CD14-positive monocyte (primary cell): ENCODE measurements at regions not wholly inside any gene's neighbourhood (a gene's known extent, or its start where the extent isn't known, plus 50 kb on each side); places are given as distances from the start of the nearest gene placed in this dataset.
A peak's percentile ranks its signal among the peaks of the same experiment; 100 is the strongest.

ENCODE experiments used
- DNase-seq, 3 donors: peaks; one replicate each; pipeline ENCODE4 v3.0.0-alpha.2; 2011 to 2022
- H2AFZ ChIP-seq: 2 replicates; pipeline ENCODE4 v1.6.0; 2012; ENCODE audit warnings: mild to moderate bottlenecking, low read depth, low read length, inconsistent platforms; ENCODE audit not compliant: insufficient read depth, poor library complexity, severe bottlenecking
- H3K27ac ChIP-seq, 2 donors: 1 replicate in 1 of 2; 2 replicates in 1 of 2; pipeline ENCODE4 v1.5.1; 2012 to 2013; ENCODE audit warnings: low read length in 2 of 2, control low read depth in 1 of 2, inconsistent platforms in 1 of 2, low read depth in 1 of 2, mild to moderate bottlenecking in 1 of 2
- H3K27me3 ChIP-seq, 2 donors: one replicate each; pipeline versions ENCODE4 v1.6.0 to v1.6.1; 2011 to 2013; ENCODE audit warnings: low read length in 2 of 2; ENCODE audit not compliant: control insufficient read depth in 2 of 2, insufficient read depth in 2 of 2
- H3K36me3 ChIP-seq, 2 donors: replicated peaks in 1 of 2; 1 replicate in 1 of 2; 2 replicates in 1 of 2; pipeline versions ENCODE4 v1.5.1 to v1.6.1; 2012 to 2013; ENCODE audit warnings: low read length in 2 of 2, control low read depth in 1 of 2, inconsistent platforms in 1 of 2, mild to moderate bottlenecking in 1 of 2; ENCODE audit not compliant: insufficient read depth in 2 of 2, control insufficient read depth in 1 of 2
- H3K4me1 ChIP-seq, 2 donors: 1 replicate in 1 of 2; 2 replicates in 1 of 2; pipeline versions ENCODE4 v1.5.1 to v1.6.1; 2012 to 2013; ENCODE audit warnings: low read length in 2 of 2, control low read depth in 1 of 2, inconsistent platforms in 1 of 2, mild to moderate bottlenecking in 1 of 2, moderate library complexity in 1 of 2; ENCODE audit not compliant: insufficient read depth in 2 of 2, control insufficient read depth in 1 of 2
- H3K4me2 ChIP-seq: replicated peaks from 2 replicates; pipeline ENCODE3; 2012; ENCODE audit warnings: low read length, moderate library complexity, mild to moderate bottlenecking; ENCODE audit not compliant: poor library complexity, severe bottlenecking; ENCODE audit errors: extremely low read depth
- H3K4me3 ChIP-seq, 3 experiments: fragments of 200-600 bp in 1 of 3; sonication (generic) in 1 of 3; replicated peaks in 1 of 3; 1 replicate in 2 of 3; 2 replicates in 1 of 3; pipeline ENCODE4 v1.5.1; 2011 to 2013; ENCODE audit warnings: low read length in 3 of 3, mild to moderate bottlenecking in 3 of 3, control low read depth in 2 of 3, low read depth in 2 of 3, inconsistent platforms in 1 of 3, moderate library complexity in 1 of 3
- H3K79me2 ChIP-seq: 2 replicates; pipeline ENCODE4 v1.6.0; 2012; ENCODE audit warnings: mild to moderate bottlenecking, control low read depth, inconsistent platforms, low read length, moderate library complexity; ENCODE audit not compliant: insufficient read depth
- H3K9ac ChIP-seq: 2 replicates; pipeline ENCODE4 v1.6.0; 2017; ENCODE audit warnings: low read length, mild to moderate bottlenecking; ENCODE audit not compliant: insufficient read depth, poor library complexity, severe bottlenecking
- H3K9me3 ChIP-seq, 2 donors: replicated peaks in 1 of 2; 1 replicate in 1 of 2; 2 replicates in 1 of 2; pipeline versions ENCODE4 v1.5.1 to v1.6.1; 2012 to 2013; ENCODE audit warnings: low read length in 2 of 2, control low read depth in 1 of 2; ENCODE audit not compliant: control insufficient read depth in 1 of 2, insufficient read depth in 1 of 2
- H4K20me1 ChIP-seq: 2 replicates; pipeline ENCODE4 v1.6.0; 2012; ENCODE audit warnings: mild to moderate bottlenecking, low read length, control low read depth, moderate library complexity; ENCODE audit not compliant: insufficient read depth
- H3K27ac Mint-ChIP-seq, 7 donors: one replicate each; pipeline ENCODE4 v1.8.0; 2020; ENCODE audit warnings: mild to moderate bottlenecking in 7 of 7, mixed read lengths in 7 of 7, moderate library complexity in 6 of 7, inconsistent platforms in 2 of 7
- H3K27me3 Mint-ChIP-seq, 3 donors: one replicate each; pipeline ENCODE4 v1.8.0; 2021 to 2022; ENCODE audit warnings: low read depth in 3 of 3, mild to moderate bottlenecking in 3 of 3, mixed read lengths in 3 of 3, moderate library complexity in 3 of 3, inconsistent platforms in 1 of 3
- H3K36me3 Mint-ChIP-seq, 2 donors: one replicate each; pipeline ENCODE4 v1.8.0; 2020; ENCODE audit warnings: mixed read lengths in 2 of 2, inconsistent platforms in 1 of 2, mild to moderate bottlenecking in 1 of 2
- H3K4me1 Mint-ChIP-seq: one replicate; pipeline ENCODE4 v1.8.0; 2020; ENCODE audit warnings: mild to moderate bottlenecking, mixed read lengths
- H3K4me3 Mint-ChIP-seq, 2 donors: one replicate each; pipeline ENCODE4 v1.8.0; 2020; ENCODE audit warnings: mild to moderate bottlenecking in 2 of 2, mixed read lengths in 2 of 2, moderate library complexity in 1 of 2
- H3K9me3 Mint-ChIP-seq, 7 donors: one replicate each; pipeline ENCODE4 v1.8.0; 2020 to 2022; ENCODE audit warnings: mixed read lengths in 7 of 7, mild to moderate bottlenecking in 6 of 7, moderate library complexity in 6 of 7, inconsistent platforms in 2 of 7
- CTCF ChIP-seq: fragments of 200-600 bp; IDR thresholded peaks from one replicate; pipeline ENCODE4 v1.8.0; 2022; ENCODE audit warnings: antibody characterized with exemption, mild to moderate bottlenecking
- WGBS: methylation state at CpG from one replicate; pipeline ENCODE4 v1.1.5; 2013; ENCODE audit warnings: missing lambda C conversion rate; ENCODE audit not compliant: insufficient coverage; 5-methylcytosine and 5-hydroxymethylcytosine counted together
- intact Hi-C, 2 donors: fragments of 100-400 bp; cut with micrococcal nuclease; formaldehyde crosslinking; loops; one replicate each; pipeline versions ENCODE4 v1.15.0 to v1.15.1; 2023

GRCh38 chrX:42247241-42247640 lies 323.9 kb upstream of the CASK start:
- H3K4me3 Mint-ChIP-seq = peak overlapping the region; percentile 26 to 47
- Histone ChIP-seq H3K4me2 (no peak overlapping the region), H3K27me3 (no peaks in the 10 kb centered on the region), H3K4me1 (no peaks in the 10 kb centered on the region), H2AFZ (no peak overlapping the region), H3K36me3 (no peaks in the 10 kb centered on the region), H3K9me3 (no peaks in the 10 kb centered on the region), H3K4me3 (no peak overlapping the region), H3K9ac (no peak overlapping the region), H3K79me2 (no peaks in the 10 kb centered on the region), H4K20me1 (no peaks in the 10 kb centered on the region), H3K27ac (no peak overlapping the region)
- no peak for DNase-seq
- no peak overlapping the region for H3K27ac Mint-ChIP-seq
- H3K9me3 Mint-ChIP-seq = peaks cover 0 to 6% (median 2%) of the 10 kb centered on the region in 7 donors
- H3K36me3 Mint-ChIP-seq = no peaks in the 10 kb centered on the region
- peaks cover 0 to 5% (median 0%) of the 10 kb centered on the region in 3 donors for H3K27me3 Mint-ChIP-seq
- peaks cover 7% of the 10 kb centered on the region for H3K4me1 Mint-ChIP-seq
- 50% methylated on average over 2 of the region's 6 CpGs for WGBS
- intact Hi-C loops = no loop called here
- TF ChIP-seq CTCF = no peak

- Mint-ChIP-seq H3K9me3 (peaks cover 0 to 6% (median 2%) of the 10 kb centered on the region in 7 donors), H3K27ac (no peak overlapping the region), H3K4me3 (peak overlapping the region; percentile 26 to 47), H3K4me1 (peaks cover 7% of the 10 kb centered on the region), H3K36me3 (no peaks in the 10 kb centered on the region), H3K27me3 (peaks cover 0 to 5% (median 0%) of the 10 kb centered on the region in 3 donors)
- H3K36me3 ChIP-seq = no peaks in the 10 kb centered on the region
- TF ChIP-seq CTCF = no peak
- H3K9ac ChIP-seq = no peak overlapping the region
- no peaks in the 10 kb centered on the region for H3K27me3 ChIP-seq
- H3K4me1 ChIP-seq = no peaks in the 10 kb centered on the region
- no peak overlapping the region for H3K27ac ChIP-seq
- H3K4me3 ChIP-seq = no peak overlapping the region
- no peaks in the 10 kb centered on the region for H3K9me3 ChIP-seq
- no peaks in the 10 kb centered on the region for H4K20me1 ChIP-seq
- no peak overlapping the region for H2AFZ ChIP-seq
- WGBS = no CpG with 5 or more reads among the region's 7 CpGs
- H3K4me2 ChIP-seq = no peak overlapping the region
- DNase-seq = no peak
- H3K79me2 ChIP-seq = no peaks in the 10 kb centered on the region
- intact Hi-C loops = no loop called here
Observed at GRCh38 chrX:42246814-42247213, 323.5 kb upstream of the CASK start.
